ENCODE measurements at regions not wholly inside any gene's neighbourhood (a gene's known extent, or its start where the extent isn't known, plus 50 kb on each side); places are given as distances from the start of the nearest gene placed in this dataset.

DNA sequence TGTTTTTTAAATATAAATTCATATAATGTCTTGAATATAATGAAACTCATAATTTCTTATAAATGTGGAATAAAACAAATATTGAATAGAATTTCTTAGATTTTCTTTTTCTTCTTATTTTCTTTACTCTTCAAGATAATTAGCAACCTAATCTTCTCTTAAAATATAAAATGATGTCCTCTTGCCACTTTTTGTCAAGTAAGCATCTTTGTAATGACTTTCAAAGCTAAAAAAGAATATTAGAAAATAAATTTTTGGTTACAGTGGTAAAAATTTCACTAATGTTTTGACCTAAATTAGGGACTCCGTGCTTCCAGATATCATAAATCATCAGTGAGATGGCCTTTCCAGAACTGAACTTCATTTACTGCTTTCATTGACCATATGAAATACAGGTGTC, 846.4 kb downstream of the FRK start:
- no peak for DNase-seq (ENCODE audit: low read depth, low spot score)
- H3K4me2 ChIP-seq (ENCODE audit: insufficient read depth, low read length) = no peak overlapping the region
- H3K27me3 ChIP-seq (ENCODE audit: control insufficient read depth in 2 of 2, insufficient read depth in 2 of 2, low read length in 2 of 2) = no peaks in the 10 kb centered on the region
- no peaks in the 10 kb centered on the region for H4K20me1 ChIP-seq (replicated peaks; ENCODE audit: control insufficient read depth, extremely low read depth, insufficient read depth, low read length)
- H3K4me1 ChIP-seq (ENCODE audit: control insufficient read depth, extremely low read depth, insufficient read depth, low read length) = no peaks in the 10 kb centered on the region
- no peak overlapping the region for H3K4me3 ChIP-seq (replicated peaks in 1 of 3; ENCODE audit: insufficient read depth in 1 of 3, low read depth in 1 of 3, low read length in 3 of 3)
- H3K79me2 ChIP-seq (ENCODE audit: control insufficient read depth, insufficient read depth, low read length) = no peaks in the 10 kb centered on the region
- H3K9ac ChIP-seq (replicated peaks; ENCODE audit: extremely low read depth, insufficient read depth, low read length) = no peak overlapping the region
- dilution Hi-C loops (cut with MboI; ENCODE audit: extremely low pct_ligation_motif_present, low sequenced_read_pairs) (no loop called here), intact Hi-C loops (cut with micrococcal nuclease) (no loop called here)
- H3K27ac ChIP-seq (ENCODE audit: insufficient read depth, low read depth, low read length) = no peak overlapping the region
- POLR2A ChIA-PET = no interaction called here
- no peaks in the 10 kb centered on the region for H3K9me1 ChIP-seq (replicated peaks; ENCODE audit: control insufficient read depth, extremely low read depth, insufficient read depth, low read length)
- FAIRE-seq = no peak
- no TSS peak for BruUV-seq (replicated peaks)
- no peaks in the 10 kb centered on the region for H3K36me3 ChIP-seq (ENCODE audit: control insufficient read depth in 2 of 2, extremely low read depth in 1 of 2, insufficient read depth in 2 of 2, low read length in 2 of 2)
- H2AFZ ChIP-seq (ENCODE audit: low read depth, low read length) = no peak overlapping the region
- TF ChIP-seq FOS (IDR thresholded peaks at IDR 0.05; ENCODE audit: borderline replicate concordance, insufficient read depth, low read length) (no peak), EZH2 (IDR thresholded peaks at IDR 0.05; ENCODE audit: borderline replicate concordance, low read depth, low read length, severe bottlenecking) (no peak), GATA2 (IDR thresholded peaks at IDR 0.05; ENCODE audit: insufficient read depth, insufficient read length, low read depth, low read length) (no peak), MYC (IDR thresholded peaks at IDR 0.05; ENCODE audit: low read depth, low read length) (no peak), POLR2AphosphoS5 (IDR thresholded peaks at IDR 0.05; ENCODE audit: insufficient read depth, low read depth, low read length) (no peak), JUN (IDR thresholded peaks at IDR 0.05; ENCODE audit: borderline replicate concordance, insufficient read depth, insufficient read length, low read depth) (no peak)
- CTCF ChIA-PET = no interaction called here
- peaks cover 3% of the 10 kb centered on the region for H3K9me3 ChIP-seq (replicated peaks; ENCODE audit: control insufficient read depth, insufficient read depth, low read length)

DNA sequence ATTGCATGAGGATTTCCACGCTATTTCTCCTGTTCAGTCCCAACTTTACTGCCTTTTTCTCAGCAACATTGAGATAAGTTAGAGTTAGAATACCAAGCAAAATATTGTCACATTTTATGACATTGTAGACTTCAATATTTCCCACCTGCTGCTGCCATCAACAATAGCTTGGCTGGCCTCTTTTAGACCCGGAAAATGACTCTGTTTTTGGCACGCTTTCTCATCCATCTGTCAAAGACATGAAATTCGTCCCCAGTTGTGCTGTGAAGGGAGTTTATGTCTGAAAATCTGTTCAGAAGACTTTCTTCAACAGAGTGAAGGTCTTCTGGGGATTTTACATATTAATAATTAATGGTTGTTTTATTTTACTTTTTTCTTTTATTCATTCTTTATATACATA, 857.3 kb downstream of the FRK start:
- TF ChIP-seq POLR2A (IDR thresholded peaks at IDR 0.05; ENCODE audit: low read depth, low read length) = no peak
- no peak for TF ChIP-seq POLR2AphosphoS5 (IDR thresholded peaks at IDR 0.05; ENCODE audit: insufficient read depth, low read depth, low read length)
- TF ChIP-seq CTCF (IDR thresholded peaks at IDR 0.05; ENCODE audit: extremely low read depth in 1 of 2, insufficient read depth in 1 of 2, low read depth in 1 of 2, low read length in 2 of 2) = no peak
- TF ChIP-seq FOS (IDR thresholded peaks at IDR 0.05; ENCODE audit: borderline replicate concordance, insufficient read depth, low read length) = no peak
- TF ChIP-seq JUN (IDR thresholded peaks at IDR 0.05; ENCODE audit: borderline replicate concordance, insufficient read depth, insufficient read length, low read depth) = no peak
- no peak for TF ChIP-seq MYC (IDR thresholded peaks at IDR 0.05; ENCODE audit: low read depth, low read length)
- TF ChIP-seq GATA2 (IDR thresholded peaks at IDR 0.05; ENCODE audit: insufficient read depth, insufficient read length, low read depth, low read length) = no peak
- TF ChIP-seq EZH2 (IDR thresholded peaks at IDR 0.05; ENCODE audit: borderline replicate concordance, low read depth, low read length, severe bottlenecking) = no peak
- TF ChIP-seq, protein P1, sequence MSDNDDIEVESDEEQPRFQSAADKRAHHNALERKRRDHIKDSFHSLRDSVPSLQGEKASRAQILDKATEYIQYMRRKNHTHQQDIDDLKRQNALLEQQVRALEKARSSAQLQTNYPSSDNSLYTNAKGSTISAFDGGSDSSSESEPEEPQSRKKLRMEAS (IDR thresholded peaks at IDR 0.05; ENCODE audit: insufficient read depth, insufficient read length) = no peak
- FAIRE-seq (no peak), DNase-seq (ENCODE audit: low read depth, low spot score) (no peak)
- no peak overlapping the region for H3K4me3 ChIP-seq (replicated peaks in 1 of 3; ENCODE audit: insufficient read depth in 1 of 3, low read depth in 1 of 3, low read length in 3 of 3)
- H3K9me3 ChIP-seq (replicated peaks; ENCODE audit: control insufficient read depth, insufficient read depth, low read length) = no peaks in the 10 kb centered on the region
- H3K79me2 ChIP-seq (ENCODE audit: control insufficient read depth, insufficient read depth, low read length) = no peaks in the 10 kb centered on the region
- no peaks in the 10 kb centered on the region for H3K36me3 ChIP-seq (ENCODE audit: control insufficient read depth in 2 of 2, extremely low read depth in 1 of 2, insufficient read depth in 2 of 2, low read length in 2 of 2)
- no peak overlapping the region for H3K27ac ChIP-seq (ENCODE audit: insufficient read depth, low read depth, low read length)
- no peak overlapping the region for H3K9ac ChIP-seq (replicated peaks; ENCODE audit: extremely low read depth, insufficient read depth, low read length)
- H3K27me3 ChIP-seq (ENCODE audit: control insufficient read depth in 2 of 2, insufficient read depth in 2 of 2, low read length in 2 of 2) = no peaks in the 10 kb centered on the region
- no peak overlapping the region for H2AFZ ChIP-seq (ENCODE audit: low read depth, low read length)
- intact Hi-C loops (cut with micrococcal nuclease) = no loop called here
- POLR2A ChIA-PET = no interaction called here
- no TSS peak for BruUV-seq (replicated peaks)
- CTCF ChIA-PET = no interaction called here
- H3K4me2 ChIP-seq (ENCODE audit: insufficient read depth, low read length) = no peak overlapping the region
- no peaks in the 10 kb centered on the region for H3K9me1 ChIP-seq (replicated peaks; ENCODE audit: control insufficient read depth, extremely low read depth, insufficient read depth, low read length)
- dilution Hi-C loops (cut with MboI; ENCODE audit: extremely low pct_ligation_motif_present, low sequenced_read_pairs) = no loop called here
- H3K4me1 ChIP-seq (ENCODE audit: control insufficient read depth, extremely low read depth, insufficient read depth, low read length) = no peaks in the 10 kb centered on the region
- no peaks in the 10 kb centered on the region for H4K20me1 ChIP-seq (replicated peaks; ENCODE audit: control insufficient read depth, extremely low read depth, insufficient read depth, low read length)
